OCI-M2 (cell line): ENCODE measurements at regions not wholly inside any gene's neighbourhood (a gene's known extent, or its start where the extent isn't known, plus 50 kb on each side); places are given as distances from the start of the nearest gene placed in this dataset.
"Not testable (repeated sequence)": the region's sequence is repeated elsewhere in the genome, so short reads cannot be mapped to it uniquely, and the experiment has no call there.

ENCODE experiments used
- DNase-seq: peaks from one replicate; lab custom pipeline; 2025; ENCODE audit not compliant: unreplicated experiment; lab: John Stamatoyannopoulos, UW

DNA sequence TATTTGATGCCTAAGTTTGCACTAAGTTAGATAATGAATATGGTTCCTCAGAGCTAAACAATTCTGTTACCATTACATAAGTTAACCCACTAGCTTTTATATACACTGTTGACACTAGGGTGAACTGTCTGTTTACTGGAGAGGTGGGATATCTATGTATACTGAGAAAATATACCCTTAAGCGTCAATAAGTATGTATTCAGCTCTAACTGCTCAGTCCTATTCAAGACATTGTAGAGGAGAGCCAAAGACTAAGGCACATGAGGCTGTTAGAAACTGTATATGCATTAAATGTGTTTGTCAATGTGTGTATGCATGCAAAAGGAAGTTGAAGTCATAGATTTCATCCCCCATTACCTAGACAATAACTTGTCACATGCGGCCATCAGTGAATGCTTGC, 710.0 kb downstream of the TDRD15 start:
- DNase-seq = no peak

- no peak for DNase-seq
Observed at GRCh38 chr2:21836261-21836660, 712.5 kb downstream of the TDRD15 start.

GRCh38 chr2:21836719-21837118, 713.0 kb downstream of the TDRD15 start:
- DNase-seq = no peak

DNA sequence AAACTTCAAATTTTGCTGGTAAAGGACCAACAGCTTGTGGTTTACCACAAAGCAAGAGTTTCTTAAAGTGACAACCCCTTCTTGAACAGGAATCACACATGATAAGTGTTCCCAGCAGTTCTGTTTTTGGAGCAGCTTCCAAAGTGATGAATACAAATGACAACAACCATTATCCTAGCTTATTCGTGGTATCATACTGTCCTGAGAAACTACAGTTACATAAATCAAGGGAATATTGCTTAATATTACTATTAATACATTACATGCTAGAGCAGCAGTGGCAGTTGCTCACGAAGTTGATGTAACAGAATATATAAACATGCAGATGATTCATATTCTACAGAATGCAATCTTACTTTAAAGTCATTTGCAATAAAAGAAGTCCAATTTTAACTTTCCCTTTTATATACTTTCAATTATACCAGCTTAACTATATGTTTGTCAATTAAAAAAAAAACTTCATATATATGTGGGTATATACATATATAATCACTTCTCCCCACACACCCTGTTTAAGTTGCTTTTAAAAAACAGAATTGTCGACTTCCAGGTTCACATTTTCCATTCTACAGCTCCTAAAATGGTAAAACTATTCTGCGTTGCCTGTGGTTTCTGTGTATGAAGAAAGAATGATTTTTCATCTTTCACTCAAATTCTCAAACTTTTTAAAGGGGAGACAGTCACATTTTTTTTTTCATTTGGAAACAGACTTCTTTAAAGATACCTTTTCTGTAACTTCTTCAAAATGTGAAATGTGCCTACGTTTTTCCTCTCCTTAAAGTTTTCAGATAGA, 713.6 kb downstream of the TDRD15 start:
- no peak for DNase-seq

DNA sequence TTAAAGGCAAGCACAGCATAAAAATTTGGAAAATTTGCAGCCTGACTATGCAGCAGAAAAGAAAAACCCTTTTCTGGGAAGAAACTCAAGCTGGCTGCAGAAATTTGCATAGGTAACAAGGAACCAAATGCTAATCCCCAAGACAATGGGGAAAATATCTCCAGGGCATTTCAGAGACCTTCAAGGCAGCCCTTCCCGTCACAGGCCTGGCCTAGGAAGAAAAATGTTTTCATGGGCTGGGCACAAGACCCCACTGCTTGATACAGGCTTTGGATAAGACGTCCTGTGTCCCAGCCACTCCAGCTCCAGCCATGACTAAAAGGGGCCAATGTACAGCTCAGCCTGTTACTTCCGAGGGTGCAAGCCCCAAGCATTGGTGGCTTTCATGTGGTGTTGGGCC, 717.6 kb downstream of the TDRD15 start:
- DNase-seq = no peak

GRCh38 chr2:21850367-21850766, 726.6 kb downstream of the TDRD15 start:
- not testable (repeated sequence) for DNase-seq

DNA sequence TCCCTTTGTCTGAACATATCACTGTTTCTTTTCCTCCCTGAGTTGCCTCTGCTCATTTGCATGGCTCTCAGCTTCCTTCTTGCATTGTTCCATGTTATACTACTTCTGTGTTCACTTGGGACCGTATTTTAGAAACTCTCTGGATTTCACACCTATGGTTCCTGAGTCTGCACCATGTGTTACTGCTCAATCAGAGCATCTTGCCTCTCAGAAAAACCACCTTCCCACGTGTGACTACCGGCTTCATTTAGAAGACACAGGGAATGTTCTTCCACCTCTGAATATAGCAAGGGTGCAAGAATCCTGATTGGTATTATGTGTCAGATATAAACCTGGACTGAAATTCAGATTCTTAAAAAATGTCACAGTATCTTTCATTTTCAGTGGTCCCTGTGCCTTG, 731.2 kb downstream of the TDRD15 start:
- DNase-seq = no peak

GRCh38 chr2:21856708-21857107, 732.9 kb downstream of the TDRD15 start:
- DNase-seq = no peak

- DNase-seq = no peak
Observed at GRCh38 chr2:21860907-21861306, 737.1 kb downstream of the TDRD15 start.

DNA sequence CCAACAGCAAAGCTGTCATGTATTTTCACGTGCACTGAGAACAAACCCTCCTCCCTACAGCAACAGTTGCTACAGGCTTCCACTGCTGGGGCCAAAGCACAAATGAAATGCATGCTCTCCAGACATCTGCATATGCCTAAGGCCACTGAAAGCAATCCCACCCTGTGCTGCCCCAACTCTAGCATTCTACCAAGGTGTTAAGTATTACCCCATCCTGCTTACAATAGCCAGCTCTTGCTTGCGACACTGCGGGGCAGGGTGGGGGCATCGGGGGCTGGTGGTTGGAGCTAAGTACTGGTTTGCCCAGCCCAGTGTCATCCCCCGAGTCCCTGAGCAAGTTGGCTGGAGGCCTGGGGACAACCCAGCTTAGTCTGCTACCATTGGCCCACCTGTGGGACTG, 742.5 kb downstream of the TDRD15 start:
- no peak for DNase-seq

GRCh38 chr2:21887881-21888280, 764.1 kb downstream of the TDRD15 start:
- DNase-seq = no peak

GRCh38 chr2:21890041-21890440, 766.3 kb downstream of the TDRD15 start:
- DNase-seq = no peak

DNA sequence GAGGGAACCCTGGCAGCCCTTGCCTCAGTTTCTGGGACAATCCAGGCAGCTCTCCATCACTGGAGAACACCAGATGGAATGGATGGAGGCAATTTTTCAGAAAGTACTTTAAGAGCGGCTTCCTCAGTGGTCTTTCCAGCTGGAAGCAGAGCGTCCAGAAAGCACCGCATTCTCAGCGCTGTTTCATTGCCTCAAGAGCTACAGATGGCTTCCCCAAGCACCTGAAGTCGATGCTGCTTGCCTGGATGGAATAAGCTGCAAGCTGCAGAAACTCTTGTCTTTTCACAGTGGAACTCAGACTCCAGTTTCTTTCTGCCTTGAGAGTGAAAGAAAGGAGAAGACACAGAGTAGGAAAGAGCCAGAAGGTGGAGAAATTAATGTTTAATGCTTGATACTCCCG, 766.9 kb downstream of the TDRD15 start:
- no peak for DNase-seq

GRCh38 chr2:21891191-21891590, 767.4 kb downstream of the TDRD15 start:
- no peak for DNase-seq

DNA sequence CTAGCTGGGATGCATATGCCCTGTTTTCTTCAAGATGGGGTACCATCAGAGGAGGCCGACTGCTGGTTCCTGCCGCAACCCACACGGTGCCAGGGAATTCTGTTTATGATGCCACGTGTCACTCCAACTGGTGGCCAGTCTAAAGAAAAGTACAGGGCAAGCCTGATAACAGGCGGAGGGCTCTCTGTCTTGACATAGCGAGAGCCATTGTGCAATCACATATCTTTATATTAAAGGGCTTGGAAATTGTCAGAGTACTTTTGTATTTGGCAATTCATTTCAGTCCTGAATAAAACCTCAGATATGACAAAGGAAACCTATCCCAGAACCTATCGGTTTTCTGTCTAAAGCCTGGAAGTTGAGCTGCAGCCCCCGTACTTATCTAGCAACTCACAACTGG, 768.4 kb downstream of the TDRD15 start:
- no peak for DNase-seq

DNA sequence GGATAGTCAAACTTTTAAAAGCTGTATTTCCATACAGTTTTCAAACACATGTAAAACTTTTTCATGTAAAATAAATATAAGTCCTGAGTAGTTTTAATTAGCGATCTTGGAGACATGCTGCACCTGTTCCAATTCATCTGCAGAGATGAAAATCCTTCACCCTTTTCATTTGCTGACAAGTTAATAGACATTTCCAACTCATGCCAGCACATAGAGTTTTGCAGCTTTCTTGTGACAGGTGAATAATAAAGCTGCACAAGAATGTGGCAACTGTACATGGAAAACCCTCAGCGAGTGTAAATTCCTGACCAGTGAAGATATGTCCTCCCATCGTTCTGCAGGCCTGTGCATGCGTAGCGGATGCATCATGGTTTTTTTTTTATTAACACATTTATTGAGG, 771.4 kb downstream of the TDRD15 start:
- DNase-seq = no peak

- DNase-seq = not testable (repeated sequence)
Observed at GRCh38 chr2:21908712-21909380, 785.1 kb downstream of the TDRD15 start.

DNA sequence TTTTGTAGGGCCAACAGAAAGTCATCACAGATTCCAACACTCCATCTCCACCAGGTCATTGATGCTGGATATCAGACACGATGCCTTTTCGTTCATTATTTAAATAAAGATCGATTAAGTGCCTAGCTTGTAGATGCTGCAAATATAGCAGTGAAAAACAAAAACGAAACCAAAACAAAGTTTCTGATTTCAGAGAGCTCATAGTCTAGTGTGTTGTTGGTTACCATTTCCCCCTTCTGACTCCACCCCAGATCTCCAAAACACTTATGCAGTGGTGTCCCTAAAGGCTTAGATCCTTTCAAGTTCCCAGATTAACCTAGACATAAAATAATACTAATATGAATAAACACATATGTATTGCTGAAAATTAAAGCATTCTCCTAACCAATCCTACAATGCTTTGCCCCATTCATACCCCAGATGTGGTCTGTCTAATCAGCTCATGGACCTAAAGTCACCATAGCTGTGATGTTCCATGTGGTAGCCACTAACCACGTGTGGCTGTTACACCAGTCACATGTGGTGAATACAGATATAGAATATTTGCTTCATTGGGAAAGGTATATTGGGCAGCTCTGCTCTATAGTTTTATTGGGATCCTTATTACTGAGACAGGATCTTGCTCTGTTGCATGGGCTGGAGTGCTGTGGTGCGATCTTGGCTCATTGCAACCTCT, 787.2 kb downstream of the TDRD15 start:
- no peak for DNase-seq

DNA sequence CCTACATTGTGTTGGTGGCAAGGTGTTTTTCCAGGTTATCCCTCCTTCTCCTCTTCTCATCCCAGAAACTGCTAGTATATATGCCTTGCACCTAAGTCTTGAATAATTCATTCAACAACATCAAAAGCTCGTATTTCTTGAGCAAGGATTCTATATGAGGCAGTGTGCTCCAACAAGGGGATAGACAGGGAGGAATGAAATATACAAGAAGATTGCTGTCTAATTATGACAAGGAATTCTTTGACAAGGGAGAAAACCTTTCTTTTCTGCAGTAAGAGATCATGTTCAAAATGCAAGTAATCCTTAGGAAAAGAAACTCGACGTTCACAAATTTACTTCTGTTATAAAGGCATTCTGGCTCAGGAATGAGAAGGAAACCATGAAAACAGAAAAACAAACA, 788.6 kb downstream of the TDRD15 start:
- no peak for DNase-seq

- DNase-seq = no peak
Observed at GRCh38 chr2:21915201-21915600, 791.4 kb downstream of the TDRD15 start.

DNA sequence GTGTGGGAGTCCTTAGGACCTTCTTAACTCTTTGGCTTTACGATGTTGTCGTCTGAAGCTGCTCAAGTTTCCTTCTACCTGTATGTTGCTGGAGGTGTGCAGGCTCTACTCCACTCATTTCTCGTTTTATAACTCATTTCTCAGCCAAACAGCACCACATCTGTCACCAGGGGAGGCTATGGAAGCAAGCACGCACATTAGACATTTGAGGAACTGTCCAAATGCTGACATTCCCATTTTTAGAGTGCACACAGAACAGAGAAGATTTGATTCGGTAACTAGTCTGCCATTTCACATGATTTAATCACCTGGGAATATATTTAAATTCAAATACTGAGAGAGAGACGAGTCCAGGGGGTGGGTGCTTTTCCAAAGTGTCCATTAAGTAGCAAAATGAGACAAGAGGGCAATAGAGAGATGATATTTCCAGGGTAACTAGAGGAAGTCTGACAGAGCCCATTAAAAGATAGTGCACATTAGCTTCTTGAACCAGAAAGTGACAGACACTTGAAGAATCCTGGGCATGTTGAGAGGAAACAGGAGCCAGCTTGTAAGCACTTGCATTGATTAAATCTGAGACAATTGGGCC, 793.3 kb downstream of the TDRD15 start:
- no peak for DNase-seq

DNA sequence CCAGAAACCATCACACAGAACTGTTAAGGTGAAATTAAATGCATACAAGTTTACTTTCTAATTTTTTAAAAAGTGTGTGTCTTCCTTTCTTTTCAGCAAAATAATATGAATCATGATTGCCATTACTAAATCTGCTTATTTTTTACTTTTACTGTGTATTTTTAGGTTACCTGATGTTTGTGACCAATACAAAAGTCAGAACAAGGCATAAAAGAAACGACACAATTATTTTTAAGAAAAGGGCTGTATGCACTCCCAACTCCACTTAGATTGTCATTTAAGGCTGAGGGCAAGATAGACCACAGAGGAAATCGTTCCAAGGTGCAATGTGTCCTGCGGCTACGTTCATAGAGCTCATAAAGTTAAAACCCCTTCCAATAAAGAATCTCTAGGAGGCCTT, 797.0 kb downstream of the TDRD15 start:
- no peak for DNase-seq
